Activated CD8-positive, alpha-beta memory T cell treated with anti-CD3 and anti-CD28 coated beads for 48 hours (primary cell): ENCODE measurements at regions not wholly inside any gene's neighbourhood (a gene's known extent, or its start where the extent isn't known, plus 50 kb on each side); places are given as distances from the start of the nearest gene placed in this dataset.
"Not testable (repeated sequence)": the region's sequence is repeated elsewhere in the genome, so short reads cannot be mapped to it uniquely, and the experiment has no call there.

Experiments
- DNase-seq, 3 experiments: peaks; one replicate each; pipeline ENCODE4 v3.0.0-alpha.2; 2020; ENCODE audit warnings: low read depth in 2 of 3, low spot score in 2 of 3

DNA sequence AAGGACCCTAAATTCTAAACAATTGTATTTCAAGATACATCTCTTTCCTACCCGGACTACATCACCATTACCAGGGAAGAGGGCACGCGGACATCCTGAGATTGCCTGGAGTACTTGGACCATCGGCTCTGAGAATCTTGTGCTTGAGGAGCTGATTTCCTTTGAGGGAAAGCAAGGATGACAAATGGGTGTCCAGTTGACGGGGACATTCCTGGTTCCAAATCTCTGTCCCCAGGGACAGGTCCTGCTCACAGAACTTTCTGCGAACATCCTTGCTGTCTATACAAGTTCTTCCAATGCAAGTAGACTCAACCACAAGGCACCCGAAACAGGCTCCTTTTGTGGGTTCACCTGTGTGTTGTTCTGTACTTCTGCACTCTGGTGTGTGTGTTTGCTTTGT lies 289.5 kb upstream of the MYT1L start:
- DNase-seq = no peak

DNA sequence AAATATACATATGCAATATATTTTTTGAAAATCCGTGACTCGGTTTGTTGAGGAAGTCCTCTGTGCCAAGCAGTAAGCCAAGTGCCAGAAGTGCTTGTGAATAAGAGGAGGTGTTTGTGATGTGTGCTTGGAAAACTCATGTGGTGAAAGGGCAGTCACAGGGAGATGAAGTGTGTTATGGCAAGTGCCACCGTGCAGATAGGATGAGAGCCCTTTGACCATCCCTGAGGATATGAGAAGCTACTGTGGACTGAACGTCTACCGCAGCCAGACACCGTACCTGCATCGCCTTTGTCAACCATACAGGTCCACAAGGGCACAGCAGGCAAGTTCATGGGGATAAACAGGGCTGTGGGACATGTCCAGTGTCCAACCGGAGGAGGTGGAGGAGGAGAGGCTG lies 288.9 kb upstream of the MYT1L start:
- DNase-seq = no peak

DNA sequence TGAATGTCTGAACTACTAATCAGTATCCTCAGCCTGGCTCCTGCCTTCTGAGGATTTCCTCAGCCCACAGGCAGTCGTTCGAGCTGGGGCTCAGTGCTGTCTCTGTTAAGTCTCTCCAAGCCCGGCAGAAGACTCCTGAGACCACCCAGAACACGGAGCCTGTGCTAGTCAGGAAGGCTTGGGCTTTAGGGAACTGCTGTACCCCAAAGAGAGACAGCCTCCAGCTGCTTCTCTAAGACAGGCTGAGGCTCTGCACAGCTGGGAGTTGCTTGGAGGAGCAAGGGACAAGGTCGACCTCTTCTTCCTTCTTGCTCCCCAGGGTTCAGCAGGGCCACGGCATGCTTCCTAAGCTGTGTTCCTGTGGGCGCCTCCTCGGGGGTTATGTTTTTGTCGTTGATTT lies 283.4 kb upstream of the MYT1L start:
- no peak for DNase-seq

DNA sequence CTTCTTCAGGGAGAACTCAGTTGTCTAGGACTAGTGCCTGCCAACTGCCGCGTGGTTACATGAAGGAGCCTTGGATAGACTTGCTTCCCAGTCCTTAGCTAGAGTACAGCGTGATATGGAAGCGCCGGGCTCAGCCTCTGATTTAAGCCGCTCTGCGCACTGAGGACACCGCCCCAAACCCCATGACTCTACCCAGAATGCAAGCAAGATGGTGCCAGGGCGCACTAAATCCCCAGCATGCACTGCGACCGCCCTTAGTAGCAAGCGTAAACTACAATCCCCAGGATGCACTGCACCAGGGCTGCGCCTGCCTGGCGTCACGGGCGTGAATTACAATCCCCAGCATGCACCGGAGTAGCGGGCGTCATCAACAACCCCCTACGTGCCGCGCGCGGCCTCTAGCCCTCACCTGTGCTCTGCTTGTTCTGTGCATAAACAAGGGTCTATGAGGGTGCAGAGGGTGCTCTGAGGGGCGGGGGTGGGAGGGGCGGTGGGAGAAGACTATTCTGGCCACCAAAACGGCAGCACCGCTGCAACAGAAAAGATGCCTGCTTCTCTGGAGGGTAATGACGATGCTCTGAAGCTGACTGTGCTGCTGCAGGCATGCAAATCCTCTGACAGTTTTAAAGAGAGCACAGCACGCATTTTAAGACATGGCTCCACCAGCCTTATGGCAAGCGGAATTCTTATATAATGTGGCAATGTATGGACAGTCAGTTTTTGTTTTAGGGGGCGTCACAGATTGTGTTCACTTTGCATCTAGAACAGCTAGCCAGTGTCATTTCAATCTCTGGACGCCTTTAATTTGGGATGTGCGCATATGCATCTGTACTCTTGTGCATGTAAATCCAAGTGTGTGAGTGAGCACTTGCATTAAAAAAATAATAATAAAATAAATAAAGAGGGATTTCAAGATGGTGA lies 282.5 kb upstream of the MYT1L start:
- peak; percentile 37 to 66 (median 63) for DNase-seq

DNA sequence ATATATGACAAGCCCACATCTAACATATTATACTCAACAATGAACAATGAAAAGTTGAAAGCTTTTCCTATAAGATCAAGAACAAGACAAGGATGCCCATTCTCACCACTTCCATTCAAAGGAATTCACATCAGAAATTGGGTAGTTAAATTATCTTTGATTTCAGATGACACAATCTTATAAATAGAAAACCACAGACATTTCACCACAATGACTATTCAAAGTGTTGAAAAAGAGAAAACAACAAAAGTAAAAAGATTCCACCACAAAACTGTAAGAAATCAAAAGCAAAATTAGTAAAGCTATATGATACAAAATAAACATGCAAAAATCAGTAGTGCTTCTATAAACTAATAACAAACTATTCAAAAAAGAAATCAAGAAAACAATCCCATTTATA lies 279.7 kb upstream of the MYT1L start:
- DNase-seq = no peak

DNA sequence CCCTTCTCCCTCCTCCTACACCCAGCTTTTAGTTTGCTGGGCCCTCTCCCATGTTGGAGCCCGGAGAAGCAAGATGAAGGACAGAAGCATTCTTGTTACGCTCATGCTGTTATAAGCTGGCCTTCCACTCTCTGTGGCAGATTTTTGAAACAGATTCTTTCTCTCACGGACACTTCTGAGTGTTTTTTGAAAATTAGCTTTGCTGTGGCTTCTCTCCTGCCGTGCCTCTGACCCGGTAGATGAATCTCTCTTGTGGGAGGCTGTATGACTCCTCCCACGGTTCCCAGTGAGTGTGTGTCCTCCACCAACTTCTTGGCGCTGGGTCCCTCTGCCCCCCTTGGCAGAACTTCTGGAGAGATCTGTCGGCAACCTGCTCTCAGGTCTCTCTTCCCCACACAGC lies 269.3 kb upstream of the MYT1L start:
- no peak for DNase-seq

DNA sequence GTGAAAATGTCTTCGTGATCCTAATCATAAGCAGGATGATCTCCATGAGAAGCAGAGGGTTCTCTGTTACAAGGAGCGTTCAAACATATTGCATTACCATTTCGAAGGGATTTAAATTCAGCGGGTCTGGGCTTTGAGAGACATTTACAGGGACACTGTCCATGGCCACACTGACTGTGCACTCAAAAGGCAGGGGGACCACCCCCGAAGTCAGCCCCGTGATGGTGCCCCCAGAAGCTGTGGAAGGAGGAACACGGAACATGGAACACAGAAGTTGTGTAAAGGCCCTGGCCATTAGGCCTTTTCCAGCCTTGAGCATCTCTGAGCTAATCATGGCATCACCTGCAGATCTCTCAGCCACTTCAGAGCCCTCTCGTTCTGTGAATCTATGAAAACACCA lies 268.4 kb upstream of the MYT1L start:
- DNase-seq = no peak

DNA sequence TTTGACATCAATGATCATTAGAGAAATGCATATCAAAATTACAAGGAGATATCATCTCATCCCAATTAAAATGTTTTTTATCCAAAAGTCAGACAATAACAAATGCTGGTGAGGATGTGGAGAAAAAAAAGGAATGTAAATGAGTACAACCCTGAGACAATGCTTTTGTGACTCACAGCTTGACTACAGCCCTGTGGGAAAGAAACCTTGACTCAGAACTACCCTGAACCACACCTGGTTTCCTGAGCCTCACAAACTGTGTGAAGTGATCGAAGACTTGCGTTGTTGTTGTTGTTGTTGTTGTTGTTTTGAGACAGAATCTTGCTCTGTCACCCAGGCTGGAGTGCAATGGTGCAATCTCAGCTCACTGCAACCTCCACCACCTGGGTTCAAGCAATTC lies 266.6 kb upstream of the MYT1L start:
- DNase-seq = no peak

DNA sequence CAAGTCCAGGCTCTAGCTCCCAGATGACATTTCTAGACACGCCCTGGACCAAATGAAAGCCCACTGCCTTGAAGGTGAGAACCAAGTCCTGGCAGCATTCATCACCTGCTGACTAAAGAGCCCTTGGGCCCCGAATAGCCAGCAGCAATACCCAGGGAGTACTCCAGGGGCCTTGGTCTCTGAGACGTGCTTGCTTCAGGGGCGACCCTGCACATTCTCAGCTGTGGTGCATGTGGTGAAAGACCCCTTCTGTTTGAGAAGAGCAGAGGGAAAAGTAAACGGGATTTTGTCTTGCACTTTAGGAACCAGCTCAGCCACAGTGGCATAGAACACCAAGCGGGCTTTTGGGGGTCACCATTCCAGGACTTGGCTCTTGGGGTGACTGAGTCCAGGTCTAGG lies 260.5 kb upstream of the MYT1L start:
- no peak for DNase-seq

DNA sequence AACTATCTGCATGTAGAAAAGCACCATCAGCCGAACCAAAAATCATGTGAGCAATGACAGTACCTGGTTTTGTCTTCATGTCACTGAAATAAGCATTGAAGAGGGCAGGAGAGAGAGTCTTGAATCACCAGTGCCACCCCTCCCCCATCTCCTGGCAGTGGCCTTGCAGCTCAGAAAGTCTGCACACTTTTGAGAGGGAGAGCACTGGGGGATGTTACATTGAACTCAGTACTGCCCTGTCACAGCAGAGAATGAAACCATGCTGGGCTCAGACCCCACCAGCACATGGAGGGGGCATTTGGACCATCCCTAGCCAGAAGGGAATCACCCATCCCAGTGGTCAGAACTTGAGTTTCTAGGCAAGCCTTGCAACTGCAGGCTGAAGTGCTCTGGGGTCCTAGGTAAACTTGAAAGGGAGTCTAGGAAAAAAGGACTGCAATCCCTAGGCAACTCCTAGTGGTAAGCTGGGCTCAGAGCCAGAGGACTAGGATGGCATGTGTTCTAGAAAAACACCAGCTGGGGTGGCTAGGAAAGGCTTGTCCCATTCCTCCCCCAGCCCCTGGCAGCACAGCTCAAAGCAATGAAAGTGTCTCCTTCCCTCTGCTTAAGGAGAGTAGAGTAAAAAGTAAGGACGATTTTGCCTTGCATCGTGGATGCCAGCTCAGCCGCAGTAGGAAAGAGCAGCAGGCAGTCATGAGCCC lies 259.9 kb upstream of the MYT1L start:
- DNase-seq = no peak

DNA sequence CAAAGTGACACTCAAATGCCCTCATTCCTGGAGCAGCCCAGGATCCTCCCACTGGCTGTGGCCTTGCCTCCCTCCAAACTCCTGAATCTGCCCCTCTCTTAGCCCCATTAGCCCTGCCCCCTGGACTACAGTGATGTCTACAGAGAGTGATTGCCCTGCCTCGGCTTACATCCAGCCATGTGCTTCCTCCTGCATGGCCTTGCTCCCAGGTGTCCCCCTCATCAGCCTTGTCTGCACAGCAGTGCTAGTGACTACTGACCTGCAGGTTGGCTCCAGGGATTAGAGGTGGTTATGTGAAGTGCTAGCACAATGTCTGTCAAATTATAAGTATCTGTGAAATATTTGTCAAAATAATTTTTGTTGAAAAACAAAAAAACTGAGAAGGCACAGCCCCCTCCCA lies 259.1 kb upstream of the MYT1L start:
- no peak for DNase-seq

DNA sequence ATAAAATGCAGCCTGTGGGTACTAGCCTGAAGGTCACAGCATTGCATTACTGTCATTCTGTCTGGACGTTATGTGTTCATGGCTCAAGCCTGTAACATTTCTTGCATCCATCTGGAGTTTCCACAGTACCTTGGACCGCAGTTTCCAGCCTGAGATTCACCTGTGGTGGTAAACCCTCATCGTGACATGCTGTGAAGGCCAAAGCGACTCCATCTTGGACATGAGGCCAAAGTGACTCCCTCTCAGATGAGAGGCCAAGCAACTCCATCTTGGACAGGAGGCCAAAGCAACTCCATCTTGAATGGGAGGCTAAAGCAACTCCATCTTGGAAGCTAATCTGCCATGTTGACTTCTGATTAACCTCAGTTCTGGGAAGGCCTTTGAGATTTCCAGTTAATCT lies 257.7 kb upstream of the MYT1L start:
- no peak for DNase-seq

DNA sequence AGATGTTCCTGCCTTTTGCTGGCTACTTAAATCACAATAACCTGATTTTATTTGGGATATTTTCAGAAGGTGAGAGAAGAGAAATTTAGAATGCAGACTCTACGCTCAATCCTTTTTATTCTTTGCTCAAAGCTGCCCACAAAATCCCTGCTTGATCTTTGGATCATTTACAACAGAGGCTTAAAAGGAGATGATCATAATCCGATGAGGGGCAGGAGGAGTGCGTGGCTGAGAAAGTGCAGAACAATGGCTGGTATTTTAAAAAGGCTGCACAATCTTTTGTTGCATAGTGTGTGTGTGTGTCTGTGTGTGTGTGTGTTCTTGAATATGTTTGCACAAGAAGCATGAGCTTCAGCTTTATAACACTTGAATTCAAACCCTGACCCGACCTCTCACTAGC lies 256.3 kb upstream of the MYT1L start:
- no peak for DNase-seq

DNA sequence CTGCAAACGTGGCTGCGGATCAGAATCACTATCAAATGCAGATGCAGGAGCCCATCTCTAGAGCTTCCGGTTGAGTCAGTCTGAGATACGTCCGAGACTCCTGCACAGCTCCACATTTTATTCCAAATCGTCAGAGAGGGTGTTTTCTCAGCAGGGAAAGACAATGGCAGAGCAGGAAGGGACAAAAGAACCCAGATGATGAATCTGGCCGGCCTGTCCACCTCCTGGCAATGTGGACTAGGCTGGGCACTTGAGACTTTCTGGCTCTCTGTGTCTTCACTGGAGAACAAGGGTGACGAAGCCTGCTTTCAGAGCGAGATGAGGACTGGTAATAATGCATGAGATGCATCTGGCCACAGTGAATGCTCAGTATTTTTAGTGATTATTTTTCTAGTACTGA lies 255.9 kb upstream of the MYT1L start:
- DNase-seq = no peak

DNA sequence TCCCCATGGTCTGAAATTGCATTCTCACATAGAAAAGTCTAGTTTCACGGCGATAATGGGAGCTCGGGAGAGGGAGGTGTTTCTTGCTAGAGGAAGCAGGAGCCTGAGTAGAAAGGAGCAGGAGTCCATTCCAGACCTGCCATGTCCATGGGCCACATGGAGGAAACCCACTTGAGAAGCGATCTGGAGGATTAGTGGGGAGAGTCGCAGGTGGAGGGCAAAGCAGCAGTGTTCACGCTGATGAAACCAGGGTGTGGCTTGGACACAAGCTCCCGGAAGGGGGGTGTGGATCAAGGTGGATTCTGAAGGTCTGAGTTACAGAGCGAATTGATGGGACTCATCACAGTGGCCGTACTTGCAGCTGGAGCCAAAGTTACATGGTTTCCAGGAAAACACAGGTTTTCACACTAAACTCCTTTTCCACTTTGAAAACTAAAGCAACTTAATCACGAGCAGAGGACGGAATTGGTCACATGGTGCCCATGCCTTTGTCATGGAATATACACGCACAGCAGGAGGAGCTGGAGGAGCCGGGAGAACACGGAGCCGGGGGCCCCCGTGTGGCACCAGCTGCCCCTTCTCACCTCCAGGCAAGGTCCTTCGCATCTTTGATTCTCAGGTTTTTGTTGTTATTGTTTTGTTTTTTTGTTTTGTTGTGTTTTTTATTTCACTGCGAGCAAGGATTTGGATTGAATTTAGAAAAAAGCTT lies 255.1 kb upstream of the MYT1L start:
- DNase-seq = no peak

DNA sequence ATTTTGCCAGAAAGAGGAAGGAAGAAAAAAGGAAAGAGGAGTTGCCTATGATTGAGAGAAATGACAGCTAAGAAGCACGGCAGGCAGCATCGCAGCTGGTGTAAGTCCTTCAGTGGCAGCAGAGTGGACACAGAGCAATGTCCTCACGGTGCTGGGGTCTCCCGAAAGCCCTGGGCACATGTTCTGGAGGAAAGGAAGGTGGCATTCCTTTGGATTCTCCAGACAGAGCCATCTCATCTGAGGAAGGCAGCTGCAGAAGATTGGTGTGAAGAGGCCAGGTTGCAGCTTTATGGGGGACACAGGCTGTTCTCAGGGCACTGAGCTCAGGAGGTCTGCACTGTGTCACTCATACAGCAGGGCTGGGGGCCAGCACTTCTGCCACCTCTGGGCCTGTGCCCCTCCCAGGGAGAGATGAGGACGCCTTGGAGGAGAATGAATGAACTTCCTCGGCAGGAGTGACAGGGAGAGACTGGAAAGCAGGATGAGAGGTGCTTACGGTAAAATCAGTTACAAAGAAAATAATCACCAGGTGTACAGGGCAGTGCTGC lies 252.0 kb upstream of the MYT1L start:
- DNase-seq = no peak

DNA sequence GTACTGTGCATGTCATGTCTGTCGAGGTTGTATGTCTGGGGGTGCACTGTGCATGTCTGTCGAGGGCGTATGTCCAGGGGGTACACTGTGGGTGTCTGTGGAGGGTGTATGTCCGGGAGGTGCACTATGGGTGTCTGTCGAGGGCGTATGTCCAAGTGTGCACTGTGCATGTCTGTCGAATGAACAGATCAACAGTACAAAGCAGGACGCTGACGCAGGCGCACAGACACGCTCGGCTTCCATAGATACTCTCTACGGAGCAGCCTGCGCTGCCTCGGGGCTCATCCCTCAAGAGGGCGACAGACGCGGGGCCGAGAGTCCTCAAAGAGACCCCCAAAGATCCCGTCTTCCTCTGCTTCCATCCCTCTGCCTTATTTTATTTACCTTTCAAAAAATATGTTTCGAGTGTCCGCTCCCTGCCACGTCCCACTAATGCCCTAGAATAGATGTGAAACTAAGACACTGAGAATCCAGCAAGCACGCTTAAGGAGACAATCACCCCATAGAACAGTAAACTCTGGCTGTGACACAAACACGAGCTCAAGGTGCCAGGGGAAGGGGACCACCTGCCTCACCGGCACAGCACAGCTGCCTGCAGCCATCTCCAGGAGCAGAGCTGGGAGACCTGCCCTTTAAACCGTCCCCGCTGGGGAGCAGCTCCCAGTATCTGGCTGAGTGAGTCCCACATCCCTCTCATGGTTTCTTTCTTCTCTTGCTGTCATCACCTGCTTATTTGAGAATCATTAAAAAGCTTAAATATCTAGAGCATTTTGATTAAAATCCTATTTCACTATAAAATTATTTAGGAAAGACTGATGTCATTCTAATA lies 250.5 kb upstream of the MYT1L start:
- no peak for DNase-seq

DNA sequence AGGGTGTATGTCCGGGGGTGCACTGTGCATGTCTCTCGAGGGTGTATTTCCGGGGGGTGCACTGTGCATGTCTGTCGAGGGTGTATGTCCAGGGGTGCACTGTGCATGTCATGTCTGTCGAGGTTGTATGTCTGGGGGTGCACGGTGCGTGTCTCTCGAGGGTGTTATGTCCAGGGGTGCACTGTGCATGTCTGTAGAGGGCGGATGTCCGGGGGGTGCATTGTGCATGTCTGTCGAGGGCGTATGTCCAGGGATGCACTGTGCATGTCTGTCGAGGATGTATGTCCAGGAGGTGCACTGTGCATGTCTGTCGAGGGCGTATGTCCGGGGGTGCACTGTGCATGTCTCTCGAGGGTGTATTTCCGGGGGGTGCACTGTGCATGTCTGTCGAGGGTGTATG lies 249.8 kb upstream of the MYT1L start:
- DNase-seq = not testable (repeated sequence)

DNA sequence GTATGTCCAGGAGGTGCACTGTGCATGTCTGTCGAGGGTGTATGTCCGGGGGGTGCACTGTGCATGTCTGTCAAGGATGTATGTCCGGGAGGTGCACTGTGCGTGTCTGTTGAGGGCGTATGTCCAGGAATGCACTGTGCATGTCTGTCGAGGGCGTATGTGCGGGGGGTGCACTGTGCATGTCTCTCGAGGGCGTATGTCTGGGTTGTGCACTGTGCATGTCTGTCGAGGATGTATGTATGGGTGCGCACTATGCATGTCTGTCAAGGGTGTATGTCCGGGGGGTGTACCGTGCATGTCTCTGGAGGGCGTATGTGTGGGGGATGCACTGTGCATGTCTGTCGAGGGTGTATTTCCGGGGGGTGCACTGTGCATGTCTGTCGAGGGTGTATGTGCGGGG lies 249.3 kb upstream of the MYT1L start:
- DNase-seq = no peak

DNA sequence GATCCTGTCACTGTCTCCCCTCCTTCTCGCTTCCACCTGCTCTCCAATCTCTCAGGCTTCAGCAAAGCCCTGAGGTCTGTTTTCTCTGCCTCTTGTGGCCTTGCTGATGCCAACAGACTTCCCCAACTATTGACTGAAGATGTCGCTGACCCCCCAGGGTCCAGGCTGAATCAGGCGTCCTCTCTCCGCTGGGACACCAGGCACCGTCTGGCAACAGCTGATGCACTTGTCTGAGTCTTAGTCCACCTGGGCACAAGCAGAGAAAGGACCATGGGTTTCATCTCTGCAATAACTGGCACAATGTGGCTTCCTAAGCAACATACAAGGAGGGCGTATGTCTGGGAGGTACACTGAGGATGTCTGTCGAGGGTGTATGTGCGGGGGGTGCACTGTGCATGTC lies 248.7 kb upstream of the MYT1L start:
- no peak for DNase-seq

DNA sequence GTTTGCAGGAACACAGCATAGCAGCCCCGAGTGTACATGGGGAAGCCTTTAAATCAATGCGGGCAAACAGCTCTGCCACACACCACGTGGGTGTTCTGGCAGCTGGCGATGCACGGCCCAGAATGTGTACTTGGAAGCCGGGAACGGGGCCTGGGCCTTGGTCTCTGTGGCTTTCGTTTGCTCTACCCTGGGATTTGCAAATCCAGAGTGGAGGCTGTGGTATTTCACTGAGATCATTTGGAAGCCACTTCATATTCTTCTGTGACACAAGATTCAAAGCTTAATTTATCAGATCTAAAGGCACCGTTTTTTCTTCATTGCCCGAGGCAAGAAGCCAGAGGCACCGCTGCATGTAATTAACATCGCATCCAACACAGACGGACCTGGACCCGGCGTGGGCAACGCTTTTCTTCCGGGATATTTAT lies 246.3 kb upstream of the MYT1L start:
- DNase-seq = no peak
